ENCODE measurements at regions not wholly inside any gene's neighbourhood (a gene's known extent, or its start where the extent isn't known, plus 50 kb on each side); places are given as distances from the start of the nearest gene placed in this dataset.

DNA sequence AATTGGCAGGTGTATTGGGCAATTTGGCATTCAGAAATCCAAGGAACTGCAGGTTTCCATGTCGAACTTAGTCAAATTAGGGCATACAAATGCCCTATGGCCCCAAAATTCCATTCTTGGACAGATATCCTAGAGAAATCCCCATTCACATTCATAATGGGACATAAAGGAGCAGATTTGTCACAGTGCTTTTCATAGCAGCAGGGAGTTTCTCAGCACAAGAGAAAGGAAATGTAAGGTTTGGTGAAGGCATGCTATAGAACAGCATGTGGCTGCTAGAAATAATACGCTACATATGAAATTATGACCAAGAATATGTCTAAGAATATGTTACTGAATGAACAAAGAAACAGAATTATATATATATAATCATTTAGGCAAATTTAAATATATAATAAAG lies 437.5 kb upstream of the BOD1L1 start:
- no peak for DNase-seq
- intact Hi-C loops (cut with DNase I) = no loop called here

DNA sequence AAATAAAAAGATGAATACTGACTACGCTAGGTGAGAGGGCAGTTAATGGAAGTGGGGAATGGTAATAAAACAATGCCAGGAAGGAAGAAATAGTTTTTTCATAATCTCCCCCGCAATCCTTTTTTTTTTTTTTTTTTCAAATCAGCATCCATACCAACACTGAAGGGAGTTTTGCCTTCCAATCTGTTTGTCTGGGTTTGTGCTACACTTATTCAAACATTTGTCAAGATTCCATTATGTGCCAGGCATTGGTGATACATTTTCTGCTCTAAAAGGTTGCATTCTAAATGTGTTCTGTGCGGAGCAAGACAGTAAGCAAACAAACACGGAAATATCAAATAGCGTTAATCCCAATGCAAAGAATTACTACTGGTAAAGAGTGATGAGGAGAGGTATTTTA lies 437.9 kb upstream of the BOD1L1 start:
- intact Hi-C loops (cut with DNase I) = no loop called here
- no peak for DNase-seq

DNA sequence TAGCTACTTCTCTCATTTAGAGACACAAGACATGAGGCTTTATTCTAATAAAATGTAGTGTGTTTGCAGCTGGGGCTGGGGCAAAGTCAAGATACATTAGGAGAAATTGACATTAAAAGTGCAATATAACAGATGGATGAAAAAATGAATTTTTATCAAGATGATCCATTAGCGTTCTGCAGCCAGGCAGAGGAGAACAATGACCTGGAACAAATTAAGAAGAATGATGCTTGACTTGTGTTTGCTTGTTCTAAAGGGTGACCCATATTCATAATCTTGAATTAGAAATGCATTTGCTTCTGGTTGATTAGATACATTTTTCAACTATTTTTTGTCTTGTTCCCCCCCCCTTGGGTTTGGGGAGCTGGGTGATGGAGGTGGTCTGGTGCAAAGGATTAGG lies 439.5 kb upstream of the BOD1L1 start:
- DNase-seq = no peak
- intact Hi-C loops (cut with DNase I) = no loop called here

DNA sequence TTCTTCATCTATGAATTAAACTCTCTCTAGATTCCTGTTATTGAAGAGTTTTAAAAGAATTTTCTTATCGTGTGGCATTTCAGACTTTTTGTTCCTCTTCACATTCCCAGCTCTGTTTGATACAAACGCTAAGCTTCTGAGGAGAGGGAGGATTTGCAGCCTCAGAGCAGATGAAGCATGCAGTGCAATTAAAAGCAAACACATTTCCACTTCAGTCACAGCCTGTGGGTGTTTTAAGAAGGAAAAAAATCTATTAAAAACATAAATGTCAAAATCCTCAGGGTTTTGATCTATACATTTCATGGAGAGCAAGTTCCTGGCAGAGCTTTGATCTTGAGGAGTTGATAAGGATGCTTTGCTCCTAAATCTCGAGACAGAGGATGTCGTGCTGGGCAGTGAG lies 442.4 kb upstream of the BOD1L1 start:
- DNase-seq = peak in 14 of 42 donors; percentile 5 to 64 (median 22)
- intact Hi-C loops (cut with DNase I) = no loop called here

DNA sequence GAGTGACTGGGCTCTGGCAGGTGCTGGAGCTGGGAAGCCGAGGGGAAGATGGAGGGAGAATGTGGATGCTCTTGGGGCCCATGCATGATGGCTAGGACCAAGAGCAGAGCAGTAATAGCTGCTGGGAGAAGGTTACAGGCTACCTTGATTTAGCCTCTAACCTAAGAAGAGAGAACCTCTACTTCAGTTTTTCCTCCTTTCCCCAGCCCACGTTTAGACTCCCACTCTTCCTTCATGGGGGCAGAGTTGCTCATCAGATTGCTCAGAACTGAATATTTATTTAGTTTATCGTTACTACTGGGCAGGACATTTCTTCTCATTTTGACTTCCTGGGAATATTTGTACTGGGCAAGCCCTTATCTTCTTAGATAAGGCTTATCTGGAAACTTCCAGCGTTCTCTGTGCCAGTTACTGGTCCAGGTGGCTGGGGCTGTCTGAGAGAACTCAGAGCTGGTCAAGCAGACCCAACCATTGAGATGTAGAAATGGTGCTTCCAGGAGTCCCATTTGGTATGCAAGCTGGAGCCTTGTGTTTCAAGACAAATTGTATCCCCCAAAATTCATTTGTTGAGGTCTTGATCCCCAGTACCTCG lies 442.9 kb upstream of the BOD1L1 start:
- peak in 17 of 42 donors; percentile 4 to 56 (median 16) for DNase-seq
- intact Hi-C loops (cut with DNase I) = no loop called here

DNA sequence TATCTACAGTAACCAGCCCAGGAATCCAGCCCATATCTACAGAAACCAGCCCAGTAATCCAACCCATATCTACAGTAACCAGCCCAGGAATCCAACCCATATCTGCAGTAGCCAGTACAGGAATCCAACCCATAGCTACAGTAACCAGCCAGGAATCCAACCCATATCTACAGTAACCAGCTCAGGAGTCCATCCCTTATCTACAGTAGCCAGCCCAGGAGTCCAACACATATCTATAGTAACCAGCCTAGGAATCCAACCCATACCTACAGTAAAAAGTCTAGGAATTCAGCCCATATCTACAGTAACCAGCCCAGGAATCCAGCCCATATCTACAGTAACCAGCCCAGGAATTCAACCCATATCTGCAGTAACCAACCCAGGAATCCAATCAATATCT lies 445.0 kb upstream of the BOD1L1 start:
- no peak for DNase-seq

DNA sequence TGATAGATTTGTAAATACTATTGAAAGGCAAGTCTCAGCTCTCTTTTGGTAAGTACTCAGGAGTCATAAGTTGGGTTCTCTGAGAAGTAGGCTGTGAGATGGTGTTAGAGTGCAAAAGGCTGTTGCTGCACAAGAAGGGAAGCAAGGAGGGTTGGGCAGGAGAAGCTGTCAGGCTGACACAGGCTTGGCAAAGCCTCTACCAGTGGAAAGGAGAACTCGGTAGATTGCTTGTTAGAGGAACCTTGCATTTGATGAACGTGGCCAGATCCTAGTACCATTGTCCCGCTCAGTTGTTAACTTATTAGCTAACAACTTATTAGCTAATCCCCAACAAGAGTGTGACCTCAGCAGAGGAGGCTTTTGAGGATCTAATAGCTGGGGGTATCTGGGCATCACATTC lies 449.3 kb upstream of the BOD1L1 start:
- intact Hi-C loops (cut with DNase I) = no loop called here
- no peak for DNase-seq

More for the DNA sequence above, 445.0 kb upstream of the BOD1L1 start:
- intact Hi-C loops (cut with DNase I) = no loop called here

DNA sequence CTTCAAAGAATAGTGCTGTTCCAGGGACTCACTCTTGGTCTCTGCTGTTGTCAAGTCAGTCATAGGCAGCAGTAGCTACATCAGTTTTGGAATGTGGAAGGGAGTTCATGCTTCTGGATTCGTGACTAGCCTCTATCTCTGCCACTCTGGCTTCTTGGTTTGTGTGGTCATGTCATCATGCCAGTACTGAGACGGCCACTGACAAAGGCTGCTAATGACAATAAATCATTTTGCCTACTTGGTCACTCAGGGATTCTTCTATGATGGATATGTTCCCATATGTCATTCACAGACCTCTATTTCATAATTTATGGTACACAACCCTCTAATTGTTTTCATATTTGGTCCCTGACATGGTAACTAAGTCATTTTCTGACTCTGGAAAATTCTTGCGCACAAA lies 450.8 kb upstream of the BOD1L1 start:
- intact Hi-C loops (cut with DNase I) = no loop called here

DNA sequence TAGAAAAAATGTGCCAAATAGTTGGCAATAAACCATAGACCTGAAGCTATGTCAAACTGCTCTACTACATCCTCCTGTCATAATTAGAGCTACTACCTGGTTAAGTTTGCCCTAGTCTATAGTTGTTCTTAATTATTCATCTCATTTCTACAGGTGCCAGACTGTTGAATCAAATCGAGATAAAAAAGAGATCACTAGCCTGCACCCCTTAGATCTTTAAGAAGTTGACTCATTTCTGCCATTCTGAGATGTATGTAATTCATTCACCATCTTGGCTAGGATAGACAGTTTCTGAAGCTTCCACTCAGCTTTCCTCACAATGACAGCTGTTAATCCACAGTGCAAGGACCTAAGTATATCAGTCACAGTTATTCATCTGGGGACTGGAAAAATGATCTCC lies 452.1 kb upstream of the BOD1L1 start:
- no peak for DNase-seq
- intact Hi-C loops (cut with DNase I) = no loop called here

More for the DNA sequence above, 450.8 kb upstream of the BOD1L1 start:
- DNase-seq = no peak

DNA sequence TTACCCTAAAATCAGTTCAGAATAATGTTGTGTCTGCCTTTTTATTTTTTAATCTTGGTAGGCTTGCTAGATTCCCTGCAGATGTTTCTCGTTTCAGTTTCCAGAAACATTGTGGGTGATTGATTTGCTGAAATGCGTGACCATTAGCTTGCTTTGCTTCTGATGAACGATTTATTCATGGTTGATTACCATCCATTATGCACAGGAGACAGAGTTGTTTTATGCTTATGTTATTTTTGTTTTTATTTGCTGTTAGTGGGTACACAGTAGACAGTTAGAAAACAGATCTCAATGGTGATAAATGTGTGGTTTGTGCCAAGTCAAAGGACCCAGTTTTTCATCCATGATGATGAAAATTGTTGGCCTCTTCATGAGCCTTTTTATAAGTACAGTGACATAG lies 455.6 kb upstream of the BOD1L1 start:
- no peak for DNase-seq
- intact Hi-C loops (cut with DNase I) = no loop called here

DNA sequence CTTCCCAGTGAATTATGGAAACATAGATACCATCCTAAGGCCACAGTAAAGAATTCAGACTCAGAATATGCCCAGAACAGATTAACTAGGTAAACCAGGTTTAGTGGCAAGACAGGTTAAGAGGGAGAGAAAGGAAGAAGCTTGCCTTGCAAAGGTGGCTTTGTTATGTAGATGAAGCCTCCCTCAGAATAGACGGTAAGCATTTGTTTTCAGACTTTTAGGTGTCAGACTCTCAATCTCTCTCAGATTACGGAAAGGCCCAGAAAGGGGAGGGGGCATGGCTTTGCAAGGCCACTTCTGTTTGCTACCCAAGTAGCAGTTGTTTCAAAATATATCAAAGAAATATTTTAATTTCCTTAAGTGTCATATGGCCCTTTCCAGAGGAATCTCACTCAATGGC lies 457.1 kb upstream of the BOD1L1 start:
- intact Hi-C loops (cut with DNase I) = no loop called here

DNA sequence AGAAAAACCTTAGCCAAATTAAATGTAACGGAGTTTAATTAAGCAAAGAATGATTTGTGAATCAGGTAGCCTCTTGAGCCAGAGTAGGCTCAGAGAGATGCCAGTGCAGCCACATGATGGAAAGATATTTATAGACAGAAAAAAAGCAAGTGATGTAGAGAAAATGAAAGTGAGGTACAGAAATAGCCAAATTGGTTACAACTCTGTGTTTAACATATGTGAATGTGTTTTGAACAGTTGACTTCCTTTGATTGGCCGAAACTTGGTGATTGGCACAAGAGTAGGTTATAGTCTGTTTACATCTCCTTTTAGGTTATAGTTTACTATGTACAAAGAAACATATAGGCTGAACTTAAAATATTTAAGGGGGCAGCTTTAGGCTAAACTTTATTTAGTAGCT lies 459.9 kb upstream of the BOD1L1 start:
- intact Hi-C loops (cut with DNase I) = no loop called here
- DNase-seq = no peak

More for the DNA sequence above, 457.1 kb upstream of the BOD1L1 start:
- no peak for DNase-seq

DNA sequence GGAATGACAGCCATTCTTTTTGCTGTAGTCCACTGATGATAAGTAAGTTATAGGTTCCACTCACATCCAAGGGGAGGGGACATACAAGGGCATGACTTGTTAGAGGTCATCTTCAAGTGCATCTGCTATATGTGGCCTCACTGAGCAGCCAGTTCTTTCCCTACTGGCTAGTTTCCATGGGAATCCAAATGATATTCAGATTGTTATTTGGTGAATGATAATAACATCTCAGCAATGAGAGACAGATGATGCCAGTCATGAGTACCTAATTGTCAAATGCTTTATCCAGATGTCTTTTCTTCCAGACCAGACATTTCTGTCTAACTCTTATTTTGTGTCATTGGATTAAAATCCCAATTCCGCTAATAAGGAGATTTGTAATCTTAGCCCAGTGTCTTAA lies 460.4 kb upstream of the BOD1L1 start:
- intact Hi-C loops (cut with DNase I) = no loop called here
- DNase-seq = no peak

DNA sequence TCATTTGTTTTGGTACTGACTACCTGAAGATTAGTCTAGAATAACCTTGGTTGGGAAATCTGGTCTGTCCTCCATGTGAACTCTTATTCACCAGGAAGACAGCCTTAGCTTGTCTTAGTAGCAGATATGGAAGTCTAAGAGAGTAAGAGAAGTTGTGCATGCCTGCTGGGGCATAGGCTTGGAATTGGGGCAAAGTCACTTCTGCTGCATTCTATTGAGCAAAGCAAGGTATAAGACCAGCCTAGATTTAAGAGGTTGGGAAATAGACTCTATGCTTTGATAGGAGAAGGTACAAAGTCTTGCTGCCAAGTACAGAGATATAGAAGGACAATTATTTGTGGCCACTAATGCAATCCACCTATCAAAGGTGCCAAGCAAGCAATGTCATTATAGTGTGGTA lies 464.0 kb upstream of the BOD1L1 start:
- DNase-seq = no peak
- intact Hi-C loops (cut with DNase I) = no loop called here

DNA sequence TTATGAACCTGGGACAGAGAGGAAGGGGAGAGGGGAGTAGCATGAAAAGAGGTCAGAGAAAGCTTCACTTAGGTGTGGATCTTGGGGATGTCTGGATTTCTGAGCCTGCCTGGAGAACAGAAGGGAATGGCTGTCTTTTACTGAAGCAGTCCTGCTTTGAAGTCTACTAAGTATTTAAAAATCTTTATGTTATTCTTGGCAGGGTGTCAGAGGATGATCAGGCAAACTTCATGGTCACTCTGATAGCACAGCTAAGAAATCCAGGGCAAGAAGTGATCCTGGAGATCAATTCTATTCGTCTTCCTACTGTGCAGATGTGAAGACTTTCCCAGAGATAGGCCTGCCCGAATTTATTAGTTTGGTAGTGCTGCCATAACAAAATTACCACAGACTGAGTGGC lies 464.4 kb upstream of the BOD1L1 start:
- intact Hi-C loops (cut with DNase I) = no loop called here
- DNase-seq = no peak

DNA sequence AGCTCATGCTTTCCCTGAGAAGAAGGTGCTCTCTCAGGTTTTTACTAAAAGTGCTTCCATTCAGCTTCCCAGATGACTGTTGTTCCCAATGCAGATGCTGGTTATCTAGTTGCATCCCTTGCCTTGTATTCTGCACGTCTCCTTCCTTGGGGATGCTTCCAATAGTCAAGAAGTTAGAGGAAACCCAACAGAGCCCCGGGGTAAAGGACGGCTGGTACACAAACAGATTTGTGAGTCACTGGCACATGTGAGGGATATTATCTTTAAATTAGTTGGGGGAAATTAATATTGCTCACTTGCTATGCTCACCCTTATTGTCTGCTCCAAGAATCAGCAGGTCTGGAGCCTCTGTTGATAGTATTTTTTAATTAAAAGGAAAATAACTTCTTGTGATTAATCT lies 465.2 kb upstream of the BOD1L1 start:
- DNase-seq = no peak
- intact Hi-C loops (cut with DNase I) = no loop called here

DNA sequence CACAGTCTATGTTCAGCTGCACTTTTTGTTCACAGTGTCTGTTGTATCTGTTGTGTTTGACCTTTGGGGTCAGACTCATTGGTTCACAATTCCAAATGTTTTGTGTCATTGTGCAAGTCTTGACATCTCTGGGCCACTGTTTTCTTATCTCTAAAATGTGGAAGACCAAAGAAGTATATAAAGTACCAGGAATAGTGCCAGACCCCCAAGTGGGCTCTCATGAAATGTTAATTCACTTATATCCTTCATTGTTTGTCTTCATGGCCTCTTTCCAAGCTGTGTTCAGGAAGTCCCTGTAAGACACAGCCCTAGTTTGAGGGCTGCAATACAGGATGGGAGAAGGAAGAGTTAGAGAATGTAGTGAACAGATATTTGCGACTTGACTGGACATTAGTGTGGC lies 468.3 kb upstream of the BOD1L1 start:
- intact Hi-C loops (cut with DNase I) = no loop called here
- no peak for DNase-seq

DNA sequence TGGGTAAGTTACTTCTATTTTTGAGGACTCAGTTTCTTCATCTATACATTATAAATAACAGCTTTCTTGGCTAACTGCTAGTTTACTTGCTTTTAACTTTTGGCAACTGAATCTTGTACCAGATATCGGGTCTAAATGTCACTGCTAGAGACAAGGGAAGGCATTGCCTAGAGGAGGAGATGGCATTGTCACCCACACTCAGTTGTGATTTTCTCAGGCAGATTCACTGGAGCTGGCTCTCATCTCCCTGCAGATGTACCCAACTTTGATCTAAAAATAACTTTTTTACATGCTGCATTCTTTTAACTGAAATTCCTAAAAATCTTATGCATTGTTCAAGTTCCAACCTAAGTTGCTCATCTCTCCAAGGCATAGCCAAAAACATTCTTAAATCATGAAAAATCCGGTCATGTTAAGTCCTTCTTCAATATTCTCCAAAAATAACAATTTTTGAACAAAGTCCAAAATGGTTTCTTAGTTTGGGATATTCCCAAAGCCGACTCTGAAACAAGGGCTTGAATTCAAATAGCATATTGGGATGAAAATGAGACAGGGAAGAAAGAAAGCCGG lies 469.0 kb upstream of the BOD1L1 start:
- peak in 10 of 42 donors; percentile 7 to 61 (median 22) for DNase-seq
- intact Hi-C loops (cut with DNase I) = no loop called here

DNA sequence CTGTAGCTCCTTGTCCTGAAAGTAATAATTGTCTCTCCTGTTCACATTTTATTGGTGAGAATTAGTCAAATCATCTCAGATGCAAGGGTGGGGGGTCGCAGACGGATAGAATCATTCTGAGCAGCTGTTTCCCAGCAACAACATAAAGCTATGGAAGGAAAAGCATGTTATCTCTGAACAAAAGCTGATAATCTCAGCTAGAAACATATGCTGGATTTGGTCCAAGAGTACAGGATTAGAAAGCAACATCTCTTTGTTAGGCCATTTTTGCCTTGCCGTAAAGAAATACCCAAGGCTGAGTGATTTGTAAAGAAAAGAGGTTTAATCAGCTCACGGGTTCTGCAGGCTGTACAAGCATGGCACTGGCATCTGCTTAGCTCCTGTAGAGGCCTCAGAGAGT lies 472.8 kb upstream of the BOD1L1 start:
- no peak for DNase-seq
- intact Hi-C loops (cut with DNase I) = no loop called here

DNA sequence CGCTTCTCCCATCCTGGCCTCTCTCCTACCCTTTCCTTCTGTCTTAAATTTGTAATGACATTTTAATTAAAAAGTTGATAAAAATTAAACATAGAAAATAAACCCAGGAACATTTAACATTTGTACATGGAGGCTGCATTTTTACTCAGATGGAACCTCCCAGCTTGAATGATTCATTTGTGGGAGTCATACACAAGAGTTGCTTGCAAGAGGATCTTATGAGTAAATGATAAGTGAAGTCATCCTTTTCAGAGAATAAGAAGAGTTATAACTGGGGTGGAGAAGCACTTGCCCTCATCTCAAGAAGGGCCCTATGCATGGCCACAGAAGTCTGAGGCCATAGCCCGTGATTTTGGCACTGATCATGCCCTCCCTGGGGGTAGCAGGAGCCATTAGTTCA lies 482.9 kb upstream of the BOD1L1 start:
- DNase-seq = peak in 2 of 42 donors; percentile 4 to 14
- intact Hi-C loops (cut with DNase I) = no loop called here

DNA sequence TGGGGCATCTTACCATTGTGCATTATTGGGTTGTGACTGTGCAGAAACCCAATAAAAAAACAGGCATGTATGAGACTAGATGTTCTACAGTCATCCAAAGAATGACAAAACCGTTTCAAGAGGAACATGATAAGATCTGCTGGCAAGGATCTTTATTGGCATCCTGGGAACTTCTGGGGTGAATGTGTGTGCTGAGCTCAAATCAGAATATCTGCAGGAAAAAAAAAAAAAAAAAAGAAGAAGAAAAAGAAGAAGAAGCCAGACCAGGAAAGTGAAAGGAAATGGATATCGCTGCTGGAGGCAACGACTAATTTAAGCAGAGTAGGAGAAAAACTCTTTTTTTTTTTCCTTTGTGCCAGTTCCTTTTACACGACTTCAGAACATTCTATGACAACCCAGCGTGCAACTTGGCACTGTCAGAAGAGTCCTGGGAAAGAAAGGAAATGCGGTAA lies 484.2 kb upstream of the BOD1L1 start:
- intact Hi-C loops (cut with DNase I) = no loop called here

More for the DNA sequence above, 484.2 kb upstream of the BOD1L1 start:
- peak in 2 of 42 donors; percentile 3 to 4 for DNase-seq
